ENCODE measurements at regions not wholly inside any gene's neighbourhood (a gene's known extent, or its start where the extent isn't known, plus 50 kb on each side); places are given as distances from the start of the nearest gene placed in this dataset.

- no peak overlapping the region for H2AK9ac ChIP-seq (replicated peaks; ENCODE audit: low read depth, low read length, poor library complexity)
- ATAC-seq (ENCODE audit: low read depth) (no peak), DNase-seq (no peak)
- no peaks in the 10 kb centered on the region for H3K79me1 ChIP-seq (ENCODE audit: low read depth in 1 of 2, low read length in 2 of 2)
- no CpG with 5 or more reads among the region's 3 CpGs for whole genome bisulfite sequencing, 2 experiments (ENCODE audit: extremely low coverage in 2 of 2, insufficient read length in 1 of 2)
- H2AFZ ChIP-seq (replicated peaks; ENCODE audit: low read length, poor library complexity), result no peak overlapping the region
- no peak overlapping the region for H3K23ac ChIP-seq (ENCODE audit: low read depth, low read length)
- POLR2A ChIA-PET (ENCODE audit: unreplicated experiment), result no interaction called here
- dilution Hi-C loops (cut with HindIII; ENCODE audit: low sequenced_read_pairs, unreplicated experiment) (no loop called here), in situ Hi-C loops (cut with MboI; ENCODE audit: low sequenced_read_pairs) (no loop called here), intact Hi-C loops (cut with micrococcal nuclease) (no loop called here)
- no peak overlapping the region for H4K8ac ChIP-seq (ENCODE audit: low read depth in 2 of 2, low read length in 2 of 2)
- no peak overlapping the region for H4K5ac ChIP-seq (ENCODE audit: low read depth, low read length)
- no peak overlapping the region for H2BK120ac ChIP-seq (ENCODE audit: low read depth, low read length)
- TF ChIP-seq CTCF (conservative IDR thresholded peaks at IDR 0.05; ENCODE audit: low read depth, low read length), result no peak
- TF ChIP-seq RAD21 (IDR thresholded peaks at IDR 0.05; ENCODE audit: low read length), result no peak
- no peak for TF ChIP-seq MXI1 (IDR thresholded peaks at IDR 0.05; ENCODE audit: borderline replicate concordance, low read depth, low read length)
- no peak for TF ChIP-seq POLR2A (IDR thresholded peaks at IDR 0.05; ENCODE audit: low read depth, low read length)
- no peak for TF ChIP-seq BHLHE40 (IDR thresholded peaks at IDR 0.05; ENCODE audit: low read depth, low read length)
- TF ChIP-seq CEBPB (IDR thresholded peaks at IDR 0.05; ENCODE audit: low read depth, low read length), result no peak
- TF ChIP-seq NFE2L2 (IDR thresholded peaks at IDR 0.05; ENCODE audit: low read depth, low read length), result no peak
- no peak for TF ChIP-seq RCOR1 (IDR thresholded peaks at IDR 0.05; ENCODE audit: insufficient replicate concordance, low read length)
- TF ChIP-seq CHD1 (IDR thresholded peaks at IDR 0.05; ENCODE audit: low read depth, low read length), result no peak
- TF ChIP-seq MAFK (IDR thresholded peaks at IDR 0.05; ENCODE audit: low read depth, low read length), result no peak
- TF ChIP-seq RFX5 (IDR thresholded peaks at IDR 0.05; ENCODE audit: low read depth, low read length), result no peak
- no peak for TF ChIP-seq MAZ (IDR thresholded peaks at IDR 0.05; ENCODE audit: borderline replicate concordance, low read depth, low read length)
- no peak for TF ChIP-seq SMC3 (IDR thresholded peaks at IDR 0.05; ENCODE audit: low read depth, low read length)
- TF ChIP-seq, protein P1, sequence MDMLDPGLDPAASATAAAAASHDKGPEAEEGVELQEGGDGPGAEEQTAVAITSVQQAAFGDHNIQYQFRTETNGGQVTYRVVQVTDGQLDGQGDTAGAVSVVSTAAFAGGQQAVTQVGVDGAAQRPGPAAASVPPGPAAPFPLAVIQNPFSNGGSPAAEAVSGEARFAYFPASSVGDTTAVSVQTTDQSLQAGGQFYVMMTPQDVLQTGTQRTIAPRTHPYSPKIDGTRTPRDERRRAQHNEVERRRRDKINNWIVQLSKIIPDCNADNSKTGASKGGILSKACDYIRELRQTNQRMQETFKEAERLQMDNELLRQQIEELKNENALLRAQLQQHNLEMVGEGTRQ (IDR thresholded peaks at IDR 0.05; ENCODE audit: low read depth, low read length), result no peak
- TF ChIP-seq, protein P2, sequence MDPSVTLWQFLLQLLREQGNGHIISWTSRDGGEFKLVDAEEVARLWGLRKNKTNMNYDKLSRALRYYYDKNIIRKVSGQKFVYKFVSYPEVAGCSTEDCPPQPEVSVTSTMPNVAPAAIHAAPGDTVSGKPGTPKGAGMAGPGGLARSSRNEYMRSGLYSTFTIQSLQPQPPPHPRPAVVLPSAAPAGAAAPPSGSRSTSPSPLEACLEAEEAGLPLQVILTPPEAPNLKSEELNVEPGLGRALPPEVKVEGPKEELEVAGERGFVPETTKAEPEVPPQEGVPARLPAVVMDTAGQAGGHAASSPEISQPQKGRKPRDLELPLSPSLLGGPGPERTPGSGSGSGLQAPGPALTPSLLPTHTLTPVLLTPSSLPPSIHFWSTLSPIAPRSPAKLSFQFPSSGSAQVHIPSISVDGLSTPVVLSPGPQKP (IDR thresholded peaks at IDR 0.05; ENCODE audit: borderline replicate concordance, low read depth, low read length), result no peak
- H2BK20ac ChIP-seq (ENCODE audit: low read depth, low read length), result no peak overlapping the region
- BruUV-seq (replicated peaks), result no TSS peak
- H3K9ac ChIP-seq (ENCODE audit: low read depth, low read length), result no peak overlapping the region
- no peak overlapping the region for H2AK5ac ChIP-seq (ENCODE audit: low read depth, low read length)
- no peak overlapping the region for H2BK5ac ChIP-seq (ENCODE audit: low read depth, low read length, poor library complexity, severe bottlenecking)
- CTCF ChIA-PET, result no interaction called here
- H4K20me1 ChIP-seq (ENCODE audit: insufficient read depth, low read length), result no peaks in the 10 kb centered on the region
- no peak overlapping the region for H3K27ac ChIP-seq (ENCODE audit: insufficient read depth, low read length)
- no peak overlapping the region for H3K14ac ChIP-seq (replicated peaks; ENCODE audit: low read depth, low read length)
- no peaks in the 10 kb centered on the region for H3K9me1 ChIP-seq (ENCODE audit: insufficient read depth, low read length)
- no peaks in the 10 kb centered on the region for H3K36me3 ChIP-seq (ENCODE audit: control insufficient read depth, insufficient read depth, low read length)
- H3K4me2 ChIP-seq (ENCODE audit: low read depth, low read length), result no peak overlapping the region
- no peaks in the 10 kb centered on the region for H3K4me1 ChIP-seq (ENCODE audit: control insufficient read depth, insufficient read depth, low read length)
- H2BK15ac ChIP-seq (ENCODE audit: low read depth, low read length), result no peak overlapping the region
- no peak overlapping the region for H3K4me3 ChIP-seq (ENCODE audit: insufficient read depth, low read depth, low read length)
- no peak overlapping the region for H3K56ac ChIP-seq (ENCODE audit: extremely low read depth, insufficient read depth, low read length)
- no peak overlapping the region for H3K4ac ChIP-seq (ENCODE audit: low read depth, low read length)
- no peaks in the 10 kb centered on the region for H3K9me3 ChIP-seq (ENCODE audit: control insufficient read depth, insufficient read depth, low read length)
- H4K91ac ChIP-seq (ENCODE audit: insufficient read depth, low read depth, low read length), result no peak overlapping the region
- H3K27me3 ChIP-seq (ENCODE audit: control insufficient read depth, insufficient read depth, low read length), result no peaks in the 10 kb centered on the region
- H3K18ac ChIP-seq (ENCODE audit: low read depth, low read length), result no peak overlapping the region
Measured at GRCh38 chr9:75715360-75715759, 175.1 kb upstream of the PCSK5 start.
